NCI-H1092 (cell line): ENCODE measurements at regions not wholly inside any gene's neighbourhood (a gene's known extent, or its start where the extent isn't known, plus 50 kb on each side); places are given as distances from the start of the nearest gene placed in this dataset.
"Not testable (repeated sequence)": the region's sequence is repeated elsewhere in the genome, so short reads cannot be mapped to it uniquely, and the experiment has no call there.

Experiments used
- DNase-seq: peaks from one replicate; lab custom pipeline; 2025; lab: John Stamatoyannopoulos, UW

GRCh38 chr15:77877869-77878577 is 199.5 kb downstream of the TBC1D2B start:
- no peak for DNase-seq

- not testable (repeated sequence) for DNase-seq
These were observed 201.2 kb downstream of the TBC1D2B start for GRCh38 chr15:77876107-77876820.

DNA sequence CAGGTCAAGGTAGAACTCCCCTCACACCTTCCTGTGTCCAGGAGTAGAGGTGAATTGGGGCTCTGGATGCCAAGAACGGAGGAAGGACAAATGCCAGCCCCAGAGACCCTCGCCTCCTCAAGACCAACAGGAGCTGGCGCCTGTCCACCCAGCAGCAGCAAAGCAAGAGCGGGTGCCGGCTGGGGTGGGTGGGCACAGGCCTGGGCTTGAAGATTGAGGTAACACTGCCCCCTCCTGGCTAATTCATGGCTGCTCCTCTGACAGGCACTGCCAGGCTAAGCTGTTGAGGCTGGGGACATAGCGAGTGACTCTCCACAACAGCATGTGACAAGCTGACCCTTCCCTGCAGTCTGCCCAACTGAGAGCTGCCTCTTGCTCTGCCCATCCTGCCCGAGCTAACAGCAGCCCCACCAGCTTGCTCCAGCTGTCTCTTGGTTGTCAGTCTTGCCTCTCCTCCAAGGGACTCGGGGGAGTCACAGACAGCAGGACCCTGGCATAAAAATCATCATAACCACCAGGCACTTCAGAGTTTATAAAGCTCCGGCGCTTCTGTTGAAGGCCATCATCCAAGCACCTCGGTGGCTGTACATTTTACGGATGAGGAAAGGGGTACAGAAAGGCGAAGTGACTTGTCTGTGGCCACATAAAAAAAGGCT is 202.3 kb downstream of the TBC1D2B start:
- peak; percentile 35 for DNase-seq

DNA sequence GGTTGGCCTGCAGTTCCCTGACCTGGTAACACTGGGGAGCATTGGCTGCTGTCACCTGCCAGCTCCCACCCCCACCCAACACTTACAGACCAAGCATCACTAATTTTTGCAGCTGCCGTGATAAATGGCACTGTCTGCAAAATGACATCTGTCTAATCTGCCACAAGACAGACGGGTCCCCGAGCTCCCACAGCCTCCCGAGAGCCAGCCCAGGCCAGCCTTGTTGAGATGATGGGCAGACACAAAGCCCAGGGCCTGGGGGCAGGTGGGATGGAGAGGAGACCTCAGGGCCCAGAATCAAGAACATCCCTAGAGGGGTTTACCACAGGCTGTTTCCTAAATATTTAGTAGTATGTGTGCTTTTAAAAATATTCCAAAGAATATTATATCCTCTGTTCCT is 203.4 kb downstream of the TBC1D2B start:
- no peak for DNase-seq

DNA sequence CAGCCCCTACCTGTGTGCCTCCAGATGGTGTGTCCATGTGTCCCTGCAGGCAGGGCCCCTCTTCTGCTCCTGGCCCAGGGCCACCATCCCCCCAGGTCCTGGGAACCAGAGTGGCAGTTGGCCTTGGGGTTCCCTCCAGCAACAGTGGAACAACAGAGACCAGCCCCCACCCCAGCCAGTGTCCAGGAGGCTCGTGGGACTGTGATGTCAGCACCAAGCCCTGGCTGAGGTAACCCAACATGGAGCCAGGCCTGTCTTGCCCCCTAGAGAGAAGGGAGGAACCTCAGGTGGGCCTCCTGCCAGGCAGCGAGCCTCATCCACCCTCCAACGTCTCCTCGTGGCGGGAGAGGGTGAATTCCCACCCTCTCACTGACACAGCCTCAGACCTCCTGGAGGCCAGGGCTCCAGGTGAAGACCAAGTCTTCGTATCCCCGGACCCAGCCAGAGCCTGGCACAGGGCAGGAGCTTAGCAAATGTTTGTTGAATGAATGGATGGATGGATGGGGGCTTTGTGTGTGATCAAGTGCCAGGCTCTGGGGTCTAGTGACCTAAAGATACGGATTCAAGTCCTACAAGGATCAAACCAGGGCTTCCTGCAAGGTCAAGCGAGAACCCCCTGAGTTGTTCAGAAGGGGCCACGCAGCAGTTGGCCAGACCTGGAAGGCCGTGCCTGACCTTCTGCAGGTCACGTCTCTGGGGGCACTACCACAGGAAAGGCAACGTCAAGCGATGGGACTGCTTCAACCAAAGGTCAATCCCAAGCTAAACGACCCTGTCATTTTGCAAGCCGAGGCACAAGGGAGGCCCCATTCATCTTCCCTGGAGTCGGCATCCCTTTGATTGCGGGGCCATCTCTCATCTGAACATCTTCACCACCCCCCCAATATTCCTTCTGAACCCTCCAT is 204.7 kb downstream of the TBC1D2B start:
- DNase-seq: not testable (repeated sequence)

DNA sequence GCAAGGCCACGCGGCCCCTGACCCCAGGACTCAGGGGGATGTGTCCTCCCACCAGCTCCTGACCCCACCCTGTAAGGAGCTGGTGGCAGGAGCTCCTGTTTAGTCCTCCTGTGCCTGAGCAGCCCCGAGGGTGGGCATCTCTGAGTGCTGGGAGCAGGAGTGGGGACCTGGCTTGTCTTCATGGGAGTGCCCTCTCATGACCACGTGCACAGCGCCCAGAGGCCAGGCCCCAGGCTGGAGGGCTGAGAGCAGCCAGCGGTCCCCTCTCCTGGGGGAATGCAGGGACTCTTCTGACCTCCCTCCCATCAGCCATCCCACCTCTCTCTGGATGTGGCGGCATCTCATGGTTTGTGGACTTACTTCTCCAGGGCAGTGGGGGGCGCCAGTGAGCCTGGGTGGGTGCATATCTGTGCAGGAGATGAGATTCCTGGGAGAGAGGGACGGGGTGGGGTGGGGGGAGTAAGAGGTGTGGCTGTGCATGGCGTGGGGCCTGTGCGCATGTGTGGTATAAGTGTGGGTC is 205.6 kb downstream of the TBC1D2B start:
- no peak for DNase-seq

DNA sequence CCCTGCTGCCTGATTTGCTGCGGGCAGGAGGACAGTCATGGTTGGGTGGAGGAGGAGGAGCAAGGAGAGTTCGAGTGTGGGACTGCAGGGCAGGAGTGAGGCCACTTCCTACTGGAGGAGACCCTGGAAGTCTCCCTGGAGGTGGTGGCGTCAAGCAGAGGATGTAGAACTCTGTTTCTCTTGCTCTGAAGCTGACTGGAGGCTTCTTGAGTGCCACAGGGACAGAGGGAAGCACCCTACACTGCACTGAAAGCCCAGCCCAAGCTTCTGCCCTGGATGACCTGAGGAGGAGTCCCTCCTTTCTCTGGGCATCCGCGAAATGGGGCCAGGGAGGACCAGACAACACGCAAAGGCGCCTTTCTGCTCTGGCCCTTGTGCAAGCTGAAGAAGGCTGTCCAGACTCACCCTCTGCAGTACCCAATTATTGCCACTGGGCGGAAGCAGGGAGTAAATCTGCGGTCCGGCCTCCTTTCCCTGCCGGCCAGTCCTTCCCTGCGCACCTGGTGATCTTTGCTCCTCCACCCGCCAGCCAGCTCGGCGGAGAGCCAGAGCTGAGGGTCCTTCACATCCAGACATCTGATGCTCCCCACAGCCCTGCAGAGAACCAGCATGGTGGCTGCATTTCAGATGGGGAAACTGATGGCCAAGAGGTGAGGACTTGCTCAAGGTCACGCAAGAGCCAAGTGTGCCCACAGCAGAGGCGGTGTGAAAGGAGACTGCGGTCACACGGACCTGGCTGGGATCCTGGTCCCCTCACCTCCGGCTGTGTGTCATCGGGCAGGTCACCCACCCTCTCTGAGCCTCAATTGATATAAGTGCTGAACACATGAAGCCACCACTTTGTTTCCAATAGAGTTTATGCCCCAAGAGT is 207.1 kb downstream of the TBC1D2B start:
- DNase-seq: peak; percentile 4

GRCh38 chr15:77869021-77869895 is 208.3 kb downstream of the TBC1D2B start:
- no peak for DNase-seq

- DNase-seq: peak; percentile 36
These were observed 209.4 kb downstream of the TBC1D2B start for GRCh38 chr15:77868048-77868629.

- no peak for DNase-seq
These were observed 210.1 kb downstream of the TBC1D2B start for GRCh38 chr15:77867266-77868047.

GRCh38 chr15:77866596-77867125 is 210.8 kb downstream of the TBC1D2B start:
- no peak for DNase-seq

GRCh38 chr15:77866186-77866585 is 211.3 kb downstream of the TBC1D2B start:
- no peak for DNase-seq

DNA sequence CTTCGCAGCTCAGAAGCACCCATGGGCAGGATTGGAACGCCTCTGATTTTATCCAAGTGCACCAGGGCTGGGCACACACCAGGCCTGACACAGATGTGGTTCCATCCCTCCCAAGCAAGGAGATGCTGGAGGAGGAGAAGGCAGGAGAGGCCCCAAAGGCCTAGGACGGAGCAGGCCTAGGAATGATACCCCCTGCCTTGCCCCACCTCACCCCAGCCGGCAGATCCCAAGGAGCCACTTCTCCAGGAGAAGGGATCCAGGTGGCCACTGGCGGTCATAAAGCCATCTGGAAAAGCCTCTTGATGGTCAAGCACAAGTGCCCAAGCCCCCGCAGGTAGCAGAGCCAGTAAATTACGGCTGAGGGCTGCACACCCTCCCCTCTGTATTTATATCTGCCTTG is 211.8 kb downstream of the TBC1D2B start:
- DNase-seq: no peak

DNA sequence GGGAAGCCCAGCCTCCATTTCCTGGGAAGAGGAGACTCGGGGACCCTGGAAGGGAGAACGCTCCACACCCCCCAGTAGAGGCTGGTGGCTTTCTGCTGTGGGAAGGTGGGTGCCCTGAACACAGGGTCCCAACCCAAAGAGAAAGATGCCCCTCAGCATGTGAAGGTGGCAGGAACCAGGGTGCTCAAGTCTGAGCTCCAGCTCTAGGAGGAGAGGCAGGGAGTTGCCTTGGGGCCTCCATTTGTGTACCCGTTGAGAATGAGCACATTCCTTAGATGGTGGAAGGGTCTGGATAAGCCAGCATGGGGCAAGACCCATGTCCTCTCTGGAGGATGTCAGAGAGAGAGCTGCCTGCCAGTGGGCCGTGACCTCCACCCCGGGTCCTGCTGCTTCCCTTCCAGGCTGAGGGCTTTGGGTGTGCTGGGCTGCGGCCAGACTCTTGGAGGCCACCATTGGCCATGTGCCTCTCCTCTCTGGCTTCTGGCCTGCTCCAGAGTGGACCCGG is 212.4 kb downstream of the TBC1D2B start:
- no peak for DNase-seq

GRCh38 chr15:77864211-77865105 is 213.1 kb downstream of the TBC1D2B start:
- no peak for DNase-seq

DNA sequence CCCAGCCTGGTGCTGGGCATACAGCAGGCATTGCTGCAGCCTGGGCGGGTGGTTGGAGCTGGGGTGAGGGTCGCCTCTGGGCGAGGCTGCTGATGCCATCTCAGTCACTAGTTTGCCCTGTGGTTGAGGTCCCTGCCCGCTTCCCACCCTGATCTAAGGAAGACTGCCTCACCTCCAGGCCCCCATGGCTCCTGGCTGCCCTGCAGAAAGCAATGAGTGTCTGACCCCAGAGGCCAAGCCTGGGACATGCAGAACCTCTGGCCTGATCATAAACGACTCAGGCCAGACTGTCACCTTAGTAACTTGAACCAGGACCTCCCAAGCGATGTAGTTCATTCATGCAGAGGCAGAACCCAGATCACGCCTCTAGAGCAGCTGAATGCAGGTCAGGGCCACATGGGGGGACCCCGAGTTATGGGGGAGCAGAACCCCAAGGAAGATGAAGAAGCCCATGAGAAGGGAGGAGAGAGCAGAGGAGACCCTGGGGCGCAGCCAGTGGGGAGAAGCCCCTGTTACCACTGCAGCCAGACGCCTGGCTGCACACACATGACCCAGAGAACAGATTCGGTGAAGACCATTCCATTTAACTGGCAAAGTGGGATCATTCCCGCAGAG is 213.9 kb downstream of the TBC1D2B start:
- no peak for DNase-seq

DNA sequence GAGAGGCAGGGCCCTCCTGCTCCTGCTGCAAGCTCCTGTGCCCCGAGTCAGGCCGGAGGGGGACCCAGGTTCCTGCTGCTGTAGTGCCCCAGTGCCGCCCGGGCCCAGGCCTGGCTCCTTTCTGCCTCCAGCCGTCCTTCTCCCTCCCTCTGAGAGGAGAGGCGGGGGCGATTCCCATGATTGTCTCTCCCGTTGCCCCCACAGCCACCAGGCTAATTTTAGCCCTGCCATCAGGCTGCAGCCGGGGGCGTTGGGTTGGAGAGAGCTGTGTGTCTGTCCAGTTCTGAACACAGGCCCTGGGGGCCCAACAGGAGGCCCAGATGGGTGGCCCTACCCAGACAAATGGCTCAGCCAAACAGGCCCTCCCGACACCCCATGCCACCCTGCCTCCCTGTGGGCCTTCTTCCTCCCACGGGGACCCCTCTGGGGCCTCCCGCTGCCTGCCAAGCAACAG is 214.8 kb downstream of the TBC1D2B start:
- no peak for DNase-seq
